WTC11 (cell line): ENCODE measurements at regions not wholly inside any gene's neighbourhood (a gene's known extent, or its start where the extent isn't known, plus 50 kb on each side); places are given as distances from the start of the nearest gene placed in this dataset.

Experiments used
- ATAC-seq: fragments of 200-7000 bp; cut with Tn5 transposase; 2 replicates; pipeline ENCODE4 v1.10.0; 2021; ENCODE audit warnings: mild to moderate bottlenecking, moderate library complexity
- CTCF ChIA-PET: fragments of 300-600 bp; sonication (Branson Sonifier 250); formaldehyde crosslinking; loops from one replicate; lab custom pipeline; 2021; ENCODE audit warnings: antibody characterized with exemption; lab: Charles Lee
- POLR2A ChIA-PET: fragments of 350-600 bp; sonication (Branson Sonifier 250); formaldehyde crosslinking; loops from one replicate; lab custom pipeline; 2021; ENCODE audit warnings: antibody characterized with exemption; lab: Charles Lee
- DNase-seq: peaks from one replicate; pipeline ENCODE4 v3.0.0; 2021; ENCODE audit warnings: low spot score
- H3K27ac Mint-ChIP-seq: 2 replicates; pipeline ENCODE4 v1.8.0; 2021; ENCODE audit warnings: mixed read lengths
- H3K27me3 Mint-ChIP-seq: 2 replicates; pipeline ENCODE4 v1.8.0; 2021; ENCODE audit warnings: low read depth, mild to moderate bottlenecking, moderate library complexity, mixed read lengths
- H3K36me3 Mint-ChIP-seq: 2 replicates; pipeline ENCODE4 v1.8.0; 2021; ENCODE audit warnings: mixed read lengths
- H3K4me1 Mint-ChIP-seq: 2 replicates; pipeline ENCODE4 v1.8.0; 2022; ENCODE audit warnings: mixed read lengths
- H3K4me3 Mint-ChIP-seq: 2 replicates; pipeline ENCODE4 v1.8.0; 2021; ENCODE audit warnings: mild to moderate bottlenecking, moderate library complexity, mixed read lengths
- H3K9me3 Mint-ChIP-seq: 2 replicates; pipeline ENCODE4 v1.8.0; 2021; ENCODE audit warnings: mixed read lengths
- CBFB ChIP-seq: sonication (generic); formaldehyde crosslinking; IDR thresholded peaks from 2 replicates; pipeline ENCODE4 v1.8.1; 2022; ENCODE audit warnings: mild to moderate bottlenecking, low read depth, missing genetic modification reagents
- CREB1 ChIP-seq: sonication (generic); formaldehyde crosslinking; IDR thresholded peaks from 2 replicates; pipeline ENCODE4 v1.8.0; 2023; ENCODE audit warnings: mild to moderate bottlenecking, missing genetic modification reagents
- CREM ChIP-seq: sonication (generic); formaldehyde crosslinking; IDR thresholded peaks from 2 replicates; pipeline ENCODE4 v1.8.1; 2022; ENCODE audit warnings: mild to moderate bottlenecking, missing genetic modification reagents, moderate library complexity
- CTCF ChIP-seq: fragments of 200-600 bp; IDR thresholded peaks from 2 replicates; pipeline ENCODE4 v1.8.0; 2022; ENCODE audit warnings: antibody characterized with exemption
- FOXP1 ChIP-seq: sonication (generic); formaldehyde crosslinking; IDR thresholded peaks from 2 replicates; pipeline ENCODE4 v1.8.0; 2022; ENCODE audit warnings: missing genetic modification reagents, mild to moderate bottlenecking, moderate library complexity, borderline replicate concordance
- GABPB1 ChIP-seq: sonication (generic); formaldehyde crosslinking; IDR thresholded peaks from 2 replicates; pipeline ENCODE4 v1.8.1; 2023; ENCODE audit warnings: mild to moderate bottlenecking, missing genetic modification reagents
- RELA ChIP-seq: sonication (generic); formaldehyde crosslinking; IDR thresholded peaks from 2 replicates; pipeline ENCODE4 v1.8.1; 2022; ENCODE audit warnings: missing genetic modification reagents, mild to moderate bottlenecking, borderline replicate concordance
- TEAD4 ChIP-seq: sonication (generic); formaldehyde crosslinking; IDR thresholded peaks from 2 replicates; pipeline ENCODE4 v1.8.0; 2022; ENCODE audit warnings: mild to moderate bottlenecking, missing genetic modification reagents
- ZNF263 ChIP-seq: sonication (generic); formaldehyde crosslinking; IDR thresholded peaks from 2 replicates; pipeline ENCODE4 v1.8.1; 2022; ENCODE audit warnings: low read depth, mild to moderate bottlenecking, moderate library complexity, missing genetic modification reagents
- ZNF416 ChIP-seq: fragments of 250-450 bp; sonication (Bioruptor Pico); IDR thresholded peaks from 2 replicates; pipeline ENCODE4 v1.9.0; 2021; ENCODE audit warnings: mild to moderate bottlenecking, inconsistent platforms
- ZNF512 ChIP-seq: sonication (generic); formaldehyde crosslinking; IDR thresholded peaks from 2 replicates; pipeline ENCODE4 v1.8.1; 2022; ENCODE audit warnings: missing genetic modification reagents, borderline replicate concordance
- TF ChIP-seq, protein P1 (sequence below): fragments of 250-450 bp; sonication (Bioruptor Pico); IDR thresholded peaks from 2 replicates; pipeline ENCODE4 v1.9.0; 2021; ENCODE audit warnings: mild to moderate bottlenecking
- TF ChIP-seq, protein P2 (sequence below): sonication (generic); formaldehyde crosslinking; IDR thresholded peaks from 2 replicates; pipeline ENCODE4 v1.8.1; 2022; ENCODE audit warnings: mild to moderate bottlenecking, moderate library complexity, missing genetic modification reagents
- TF ChIP-seq, protein P3 (sequence below): sonication (generic); formaldehyde crosslinking; IDR thresholded peaks from 2 replicates; pipeline ENCODE4 v1.8.1; 2023; ENCODE audit warnings: mild to moderate bottlenecking, missing genetic modification reagents, moderate library complexity
- TF ChIP-seq, protein P4 (sequence below): sonication (generic); formaldehyde crosslinking; IDR thresholded peaks from 2 replicates; pipeline ENCODE4 v1.8.0; 2023; ENCODE audit warnings: missing genetic modification reagents, mild to moderate bottlenecking, borderline replicate concordance

GRCh38 chr18:56210520-56210919 lies 427.9 kb downstream of the TXNL1 start (continued):
- TF ChIP-seq, protein P1, sequence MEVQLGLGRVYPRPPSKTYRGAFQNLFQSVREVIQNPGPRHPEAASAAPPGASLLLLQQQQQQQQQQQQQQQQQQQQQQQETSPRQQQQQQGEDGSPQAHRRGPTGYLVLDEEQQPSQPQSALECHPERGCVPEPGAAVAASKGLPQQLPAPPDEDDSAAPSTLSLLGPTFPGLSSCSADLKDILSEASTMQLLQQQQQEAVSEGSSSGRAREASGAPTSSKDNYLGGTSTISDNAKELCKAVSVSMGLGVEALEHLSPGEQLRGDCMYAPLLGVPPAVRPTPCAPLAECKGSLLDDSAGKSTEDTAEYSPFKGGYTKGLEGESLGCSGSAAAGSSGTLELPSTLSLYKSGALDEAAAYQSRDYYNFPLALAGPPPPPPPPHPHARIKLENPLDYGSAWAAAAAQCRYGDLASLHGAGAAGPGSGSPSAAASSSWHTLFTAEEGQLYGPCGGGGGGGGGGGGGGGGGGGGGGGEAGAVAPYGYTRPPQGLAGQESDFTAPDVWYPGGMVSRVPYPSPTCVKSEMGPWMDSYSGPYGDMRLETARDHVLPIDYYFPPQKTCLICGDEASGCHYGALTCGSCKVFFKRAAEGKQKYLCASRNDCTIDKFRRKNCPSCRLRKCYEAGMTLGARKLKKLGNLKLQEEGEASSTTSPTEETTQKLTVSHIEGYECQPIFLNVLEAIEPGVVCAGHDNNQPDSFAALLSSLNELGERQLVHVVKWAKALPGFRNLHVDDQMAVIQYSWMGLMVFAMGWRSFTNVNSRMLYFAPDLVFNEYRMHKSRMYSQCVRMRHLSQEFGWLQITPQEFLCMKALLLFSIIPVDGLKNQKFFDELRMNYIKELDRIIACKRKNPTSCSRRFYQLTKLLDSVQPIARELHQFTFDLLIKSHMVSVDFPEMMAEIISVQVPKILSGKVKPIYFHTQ (CRISPR knock-in tag), result no peak
- no peak for TF ChIP-seq TEAD4
- TF ChIP-seq ZNF512 (CRISPR knock-in tag), result no peak
- no peak for TF ChIP-seq CREB1
- TF ChIP-seq, protein P2, sequence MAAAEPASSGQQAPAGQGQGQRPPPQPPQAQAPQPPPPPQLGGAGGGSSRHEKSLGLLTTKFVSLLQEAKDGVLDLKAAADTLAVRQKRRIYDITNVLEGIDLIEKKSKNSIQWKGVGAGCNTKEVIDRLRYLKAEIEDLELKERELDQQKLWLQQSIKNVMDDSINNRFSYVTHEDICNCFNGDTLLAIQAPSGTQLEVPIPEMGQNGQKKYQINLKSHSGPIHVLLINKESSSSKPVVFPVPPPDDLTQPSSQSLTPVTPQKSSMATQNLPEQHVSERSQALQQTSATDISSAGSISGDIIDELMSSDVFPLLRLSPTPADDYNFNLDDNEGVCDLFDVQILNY (CRISPR knock-in tag), result no peak
- no peak for TF ChIP-seq CTCF
- no peak for TF ChIP-seq GABPB1 (CRISPR knock-in tag)
- TF ChIP-seq FOXP1 (CRISPR knock-in tag), result no peak
- TF ChIP-seq CBFB (CRISPR knock-in tag), result no peak

DNA sequence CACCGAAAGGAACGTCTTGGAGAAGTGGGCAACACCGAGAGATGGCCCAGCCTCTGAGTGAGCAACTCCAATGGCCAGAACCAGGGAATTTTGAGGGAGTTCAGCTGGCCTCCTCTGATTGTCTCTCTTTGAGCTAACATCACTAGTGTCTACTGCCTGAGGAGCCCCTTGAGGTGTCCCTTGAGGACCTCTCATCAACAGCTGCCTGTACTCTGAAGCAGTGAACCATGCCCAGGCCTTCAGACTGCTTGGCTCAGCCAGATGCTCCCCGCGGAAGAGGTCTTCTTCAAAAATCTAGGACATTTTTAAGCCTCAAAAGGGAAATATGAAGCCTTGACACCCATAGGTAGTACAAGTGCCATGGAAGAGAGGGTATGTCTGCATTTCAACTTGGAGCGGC lies 430.4 kb downstream of the TXNL1 start:
- ChIA-PET POLR2A (no interaction called here), CTCF (no interaction called here)
- DNase-seq, result no peak
- Mint-ChIP-seq H3K4me3 (no peak overlapping the region), H3K27ac (no peak overlapping the region), H3K4me1 (peaks cover 6% of the 10 kb centered on the region), H3K36me3 (peaks cover 12% of the 10 kb centered on the region), H3K27me3 (no peaks in the 10 kb centered on the region)
- TF ChIP-seq ZNF416 (CRISPR knock-in tag) (no peak), CREM (no peak)
- TF ChIP-seq, protein P3, sequence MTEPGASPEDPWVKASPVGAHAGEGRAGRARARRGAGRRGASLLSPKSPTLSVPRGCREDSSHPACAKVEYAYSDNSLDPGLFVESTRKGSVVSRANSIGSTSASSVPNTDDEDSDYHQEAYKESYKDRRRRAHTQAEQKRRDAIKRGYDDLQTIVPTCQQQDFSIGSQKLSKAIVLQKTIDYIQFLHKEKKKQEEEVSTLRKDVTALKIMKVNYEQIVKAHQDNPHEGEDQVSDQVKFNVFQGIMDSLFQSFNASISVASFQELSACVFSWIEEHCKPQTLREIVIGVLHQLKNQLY (CRISPR knock-in tag), result no peak
- TF ChIP-seq, all 79 proteins: peak for 0
- H3K9me3 Mint-ChIP-seq, result peaks cover 28% of the 10 kb centered on the region
- no peak for ATAC-seq

- Mint-ChIP-seq H3K4me1 (no peaks in the 10 kb centered on the region), H3K9me3 (peaks cover 28% of the 10 kb centered on the region), H3K27me3 (no peaks in the 10 kb centered on the region), H3K27ac (no peak overlapping the region), H3K36me3 (peaks cover 12% of the 10 kb centered on the region), H3K4me3 (no peak overlapping the region)
- POLR2A ChIA-PET, result no interaction called here
- CTCF ChIA-PET, result no interaction called here
- DNase-seq (no peak), ATAC-seq (no peak)
- TF ChIP-seq, protein P1 (CRISPR knock-in tag), result no peak
- TF ChIP-seq, protein P4, sequence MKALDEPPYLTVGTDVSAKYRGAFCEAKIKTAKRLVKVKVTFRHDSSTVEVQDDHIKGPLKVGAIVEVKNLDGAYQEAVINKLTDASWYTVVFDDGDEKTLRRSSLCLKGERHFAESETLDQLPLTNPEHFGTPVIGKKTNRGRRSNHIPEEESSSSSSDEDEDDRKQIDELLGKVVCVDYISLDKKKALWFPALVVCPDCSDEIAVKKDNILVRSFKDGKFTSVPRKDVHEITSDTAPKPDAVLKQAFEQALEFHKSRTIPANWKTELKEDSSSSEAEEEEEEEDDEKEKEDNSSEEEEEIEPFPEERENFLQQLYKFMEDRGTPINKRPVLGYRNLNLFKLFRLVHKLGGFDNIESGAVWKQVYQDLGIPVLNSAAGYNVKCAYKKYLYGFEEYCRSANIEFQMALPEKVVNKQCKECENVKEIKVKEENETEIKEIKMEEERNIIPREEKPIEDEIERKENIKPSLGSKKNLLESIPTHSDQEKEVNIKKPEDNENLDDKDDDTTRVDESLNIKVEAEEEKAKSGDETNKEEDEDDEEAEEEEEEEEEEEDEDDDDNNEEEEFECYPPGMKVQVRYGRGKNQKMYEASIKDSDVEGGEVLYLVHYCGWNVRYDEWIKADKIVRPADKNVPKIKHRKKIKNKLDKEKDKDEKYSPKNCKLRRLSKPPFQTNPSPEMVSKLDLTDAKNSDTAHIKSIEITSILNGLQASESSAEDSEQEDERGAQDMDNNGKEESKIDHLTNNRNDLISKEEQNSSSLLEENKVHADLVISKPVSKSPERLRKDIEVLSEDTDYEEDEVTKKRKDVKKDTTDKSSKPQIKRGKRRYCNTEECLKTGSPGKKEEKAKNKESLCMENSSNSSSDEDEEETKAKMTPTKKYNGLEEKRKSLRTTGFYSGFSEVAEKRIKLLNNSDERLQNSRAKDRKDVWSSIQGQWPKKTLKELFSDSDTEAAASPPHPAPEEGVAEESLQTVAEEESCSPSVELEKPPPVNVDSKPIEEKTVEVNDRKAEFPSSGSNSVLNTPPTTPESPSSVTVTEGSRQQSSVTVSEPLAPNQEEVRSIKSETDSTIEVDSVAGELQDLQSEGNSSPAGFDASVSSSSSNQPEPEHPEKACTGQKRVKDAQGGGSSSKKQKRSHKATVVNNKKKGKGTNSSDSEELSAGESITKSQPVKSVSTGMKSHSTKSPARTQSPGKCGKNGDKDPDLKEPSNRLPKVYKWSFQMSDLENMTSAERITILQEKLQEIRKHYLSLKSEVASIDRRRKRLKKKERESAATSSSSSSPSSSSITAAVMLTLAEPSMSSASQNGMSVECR (CRISPR knock-in tag), result no peak
- TF ChIP-seq ZNF263 (CRISPR knock-in tag) (no peak), RELA (CRISPR knock-in tag) (no peak)
These were observed 434.3 kb downstream of the TXNL1 start for GRCh38 chr18:56204052-56204451.
